GF-D8 (cell line): ENCODE measurements at regions not wholly inside any gene's neighbourhood (a gene's known extent, or its start where the extent isn't known, plus 50 kb on each side); places are given as distances from the start of the nearest gene placed in this dataset.
A peak's percentile ranks its signal among the peaks of the same experiment; 100 is the strongest.
"Not testable (repeated sequence)": the region's sequence is repeated elsewhere in the genome, so short reads cannot be mapped to it uniquely, and the experiment has no call there.

Experiments used
- DNase-seq: peaks from one replicate; lab custom pipeline; 2025; lab: John Stamatoyannopoulos, UW

DNA sequence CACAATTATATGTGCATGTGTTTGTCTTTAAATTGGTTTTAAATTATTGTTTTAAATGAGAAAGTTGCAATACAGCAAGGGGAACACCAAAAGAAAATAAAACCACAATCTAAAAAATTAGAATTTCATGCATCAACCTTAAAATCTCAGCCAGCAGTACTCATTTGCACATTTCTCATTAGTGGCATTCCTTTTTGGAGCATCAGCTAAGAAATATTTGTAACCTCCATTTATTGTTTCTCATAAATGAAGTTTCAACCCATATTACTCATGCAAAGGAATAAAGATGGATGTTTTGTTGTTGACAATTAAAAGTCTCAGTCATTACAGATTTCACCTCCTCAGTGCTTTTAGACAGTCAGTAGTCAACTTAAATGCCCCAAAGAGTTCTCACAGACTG, 160.1 kb downstream of the TBX15 start:
- DNase-seq: no peak

GRCh38 chr1:118827636-118828035, 160.5 kb downstream of the TBX15 start:
- DNase-seq: no peak

DNA sequence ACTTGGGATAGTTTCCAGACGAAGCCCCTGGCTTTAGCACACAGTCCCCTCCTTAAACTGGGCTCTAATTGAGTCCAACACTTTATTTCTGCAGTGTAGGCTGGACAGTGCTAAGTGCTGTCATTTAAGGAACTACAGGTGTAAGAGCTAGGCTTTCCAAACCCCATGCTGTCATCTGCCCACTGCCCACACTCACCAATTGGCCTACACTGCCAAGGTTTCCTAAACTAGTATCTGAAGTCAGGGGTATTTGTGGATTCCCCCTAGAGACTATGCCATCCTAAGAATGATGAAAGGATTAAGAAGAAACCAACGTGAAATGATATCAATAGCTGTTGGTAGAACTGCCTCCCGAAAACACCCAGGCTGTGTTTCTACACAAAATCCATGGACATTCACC, 160.9 kb downstream of the TBX15 start:
- DNase-seq: no peak

- DNase-seq: no peak
These were observed 161.5 kb downstream of the TBX15 start for GRCh38 chr1:118826669-118827068.

DNA sequence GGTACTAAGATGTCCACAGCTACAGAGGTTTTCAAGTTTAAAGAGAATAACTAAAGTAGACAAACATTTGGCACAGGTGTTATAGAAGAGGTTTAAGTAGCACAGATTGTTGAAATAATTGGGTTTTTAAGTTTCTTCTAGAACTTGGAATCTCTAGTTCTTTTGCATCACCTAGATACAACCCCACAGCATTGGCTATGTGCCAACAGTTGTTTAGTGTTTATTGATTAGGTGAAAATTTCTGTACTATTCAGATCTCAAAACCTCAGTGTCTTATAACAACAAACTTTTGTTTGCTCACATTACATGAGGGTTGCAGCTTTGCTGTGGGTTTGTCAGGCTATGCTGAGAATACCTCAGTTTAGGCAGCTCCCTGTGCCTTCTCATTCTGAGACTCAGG, 162.5 kb downstream of the TBX15 start:
- DNase-seq: no peak

DNA sequence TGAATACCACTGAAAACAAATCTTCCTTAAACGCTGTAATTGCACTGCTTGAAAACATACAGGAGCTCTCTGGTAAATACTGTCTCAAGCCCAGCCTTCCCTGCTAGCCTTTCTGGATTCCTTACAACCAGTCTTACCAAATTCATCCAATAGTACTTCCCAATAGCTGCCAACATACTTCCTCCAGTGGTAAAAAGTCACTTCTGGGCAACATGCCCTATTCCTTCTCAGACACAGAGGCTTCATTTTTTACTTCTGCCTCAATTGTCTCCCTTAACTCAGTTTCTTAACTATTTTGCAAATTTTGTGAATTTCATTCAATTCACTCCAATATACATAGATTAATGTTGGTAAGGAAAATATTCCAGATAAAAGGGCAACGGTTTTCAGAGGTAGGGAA, 166.3 kb downstream of the TBX15 start:
- no peak for DNase-seq

DNA sequence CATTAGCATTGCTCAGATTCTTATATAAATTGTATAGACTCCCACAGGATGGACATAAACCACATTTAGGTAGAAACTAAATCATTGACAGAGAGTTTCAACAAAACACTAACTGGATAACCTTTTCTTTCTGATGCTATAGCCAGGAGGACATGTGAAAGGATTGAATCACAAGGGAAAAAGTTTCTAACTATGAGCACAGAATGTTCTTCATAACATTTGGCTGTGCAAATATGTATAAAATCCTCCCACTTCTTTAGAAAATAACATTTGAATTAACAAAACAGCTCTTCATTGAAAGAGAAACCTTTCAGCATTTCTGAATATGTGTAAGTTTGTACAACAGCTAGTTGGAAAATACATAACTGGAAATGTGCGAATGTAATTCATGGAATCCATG, 167.3 kb downstream of the TBX15 start:
- no peak for DNase-seq

DNA sequence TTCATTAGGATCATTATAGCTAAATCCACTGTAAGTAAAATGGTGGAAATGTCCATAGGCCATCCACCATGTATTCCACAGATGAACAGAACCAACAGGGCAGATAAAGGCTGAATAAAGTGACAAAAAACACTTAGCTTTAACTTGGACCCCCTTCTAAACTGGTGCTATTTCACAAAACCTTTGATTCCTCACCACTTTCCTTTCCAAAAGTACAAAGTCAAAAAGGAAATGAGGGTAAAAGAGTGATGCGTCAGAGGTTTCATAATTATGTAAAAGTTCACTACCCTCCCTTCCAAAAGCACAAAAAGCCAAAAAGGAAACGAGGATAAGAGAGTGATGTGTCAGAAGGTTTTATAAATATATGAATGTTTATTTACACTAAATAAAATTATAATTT, 172.2 kb downstream of the TBX15 start:
- DNase-seq: no peak

- no peak for DNase-seq
These were observed 175.6 kb downstream of the TBX15 start for GRCh38 chr1:118812555-118812954.

DNA sequence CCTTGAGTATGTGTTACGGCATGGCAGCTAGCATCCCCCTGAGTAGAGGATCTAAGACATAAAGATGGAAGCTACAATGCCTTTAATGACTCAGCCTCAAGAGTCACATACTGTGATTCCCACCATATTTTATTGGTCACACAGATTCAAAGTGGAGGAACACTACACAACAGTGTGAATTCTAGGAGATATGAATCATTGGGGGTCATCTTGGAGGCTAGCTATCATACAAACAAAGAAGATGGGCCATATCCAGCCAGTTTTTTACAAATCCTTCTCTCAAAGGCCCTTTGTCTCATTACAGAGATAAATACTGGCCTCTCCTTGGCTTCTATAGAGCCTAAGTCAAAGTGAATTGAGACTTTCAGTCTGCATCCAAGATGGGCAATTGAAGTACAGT, 177.0 kb downstream of the TBX15 start:
- DNase-seq: no peak

DNA sequence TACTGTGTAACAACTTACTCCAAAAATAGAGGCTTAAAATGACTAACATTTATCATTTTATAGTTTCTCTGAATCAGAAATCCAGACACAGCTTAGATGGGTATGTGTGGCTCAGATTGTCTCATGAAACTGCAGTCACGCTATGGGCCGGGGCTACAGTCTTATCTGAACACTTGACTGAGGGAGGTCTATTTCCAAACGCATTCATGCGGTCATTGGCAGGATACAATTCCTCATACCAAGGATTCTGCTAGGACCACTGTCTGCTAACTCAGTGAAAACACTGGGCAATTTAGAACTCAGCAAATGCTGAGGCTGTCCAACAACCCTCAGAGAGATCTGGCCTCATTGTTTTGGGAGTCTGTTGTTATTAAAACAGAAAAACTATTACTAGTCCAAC, 178.6 kb downstream of the TBX15 start:
- DNase-seq: no peak

DNA sequence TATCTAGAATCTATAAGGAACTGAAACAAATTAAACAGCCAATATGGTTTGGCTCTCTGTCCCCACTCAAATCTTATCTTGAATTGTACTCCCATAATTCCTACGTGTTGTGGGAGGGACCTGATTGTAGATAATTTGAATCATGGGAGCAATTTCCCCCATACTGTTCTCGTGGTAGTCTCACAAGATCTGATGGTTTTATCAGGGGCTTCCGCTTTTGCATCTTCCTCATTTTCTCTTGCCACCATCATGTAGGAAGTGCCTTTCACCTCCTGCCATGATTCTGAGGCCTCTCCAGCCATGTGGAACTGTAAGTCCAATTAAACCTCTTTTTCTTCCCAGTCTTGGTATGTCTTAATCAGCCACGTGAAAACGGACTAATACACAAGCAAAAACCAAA, 185.0 kb downstream of the TBX15 start:
- not testable (repeated sequence) for DNase-seq

DNA sequence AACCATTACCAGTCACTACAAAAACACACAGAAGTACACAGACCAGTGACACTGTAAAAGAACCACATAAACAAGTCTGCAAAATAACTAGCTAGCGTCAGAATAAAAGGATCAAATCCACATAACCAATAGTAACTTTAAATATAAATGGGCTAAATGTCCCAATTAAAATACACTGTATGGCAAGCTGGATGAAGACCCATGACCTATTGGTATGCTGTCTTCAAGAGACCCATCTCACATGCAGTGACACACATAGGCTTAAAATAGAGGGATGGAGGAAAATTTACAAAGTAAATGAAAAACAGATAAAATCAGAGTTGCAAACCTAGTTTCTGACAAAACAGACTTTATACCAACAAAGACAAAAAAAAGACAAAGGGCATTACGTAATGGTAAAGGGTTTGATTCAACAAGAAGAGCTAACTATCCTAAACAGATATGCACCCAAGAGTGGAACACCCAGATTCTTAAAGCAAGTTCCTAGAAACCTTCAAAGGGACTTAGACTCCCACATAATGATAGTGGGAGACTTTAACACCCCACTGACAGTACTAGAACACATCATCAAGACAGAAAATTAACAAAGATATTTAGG, 196.9 kb downstream of the TBX15 start:
- DNase-seq: no peak

- DNase-seq: no peak
These were observed 199.7 kb downstream of the TBX15 start for GRCh38 chr1:118788463-118788862.

DNA sequence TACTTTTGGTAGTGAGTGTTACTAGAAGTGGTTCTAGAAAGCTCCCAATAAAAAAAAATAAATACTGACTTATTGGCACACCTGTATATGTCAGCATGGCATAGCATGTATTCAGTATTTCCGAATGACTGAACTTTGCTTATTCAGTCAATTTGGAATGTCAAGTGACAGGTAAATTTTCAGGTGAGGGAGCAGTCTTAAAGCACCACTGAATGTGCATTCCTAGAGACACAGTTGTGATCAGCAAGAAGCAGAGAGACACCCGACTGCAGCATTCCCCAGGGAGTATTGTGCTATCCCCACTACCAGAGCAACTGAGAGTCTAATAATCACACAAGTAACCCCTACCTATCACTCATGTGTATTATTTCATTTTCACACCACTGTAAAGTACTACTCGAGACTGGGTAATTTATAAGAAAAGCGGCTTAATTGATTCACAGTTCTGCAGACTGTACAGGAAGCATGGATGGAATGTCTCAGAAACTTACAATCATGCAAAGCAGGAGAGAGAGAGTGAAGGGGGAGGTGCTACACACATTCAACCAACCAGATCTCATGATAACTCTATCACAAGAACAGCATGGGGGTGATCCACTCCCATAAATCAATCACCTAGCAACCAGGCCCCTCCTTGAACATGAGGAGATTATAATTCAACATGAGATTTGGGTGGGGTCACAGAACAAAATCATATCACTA, 201.5 kb downstream of the TBX15 start:
- DNase-seq: no peak

- peak; percentile 14 for DNase-seq
These were observed 202.9 kb downstream of the TBX15 start for GRCh38 chr1:118785246-118785645.

GRCh38 chr1:118783095-118783758, 204.9 kb downstream of the TBX15 start:
- no peak for DNase-seq

DNA sequence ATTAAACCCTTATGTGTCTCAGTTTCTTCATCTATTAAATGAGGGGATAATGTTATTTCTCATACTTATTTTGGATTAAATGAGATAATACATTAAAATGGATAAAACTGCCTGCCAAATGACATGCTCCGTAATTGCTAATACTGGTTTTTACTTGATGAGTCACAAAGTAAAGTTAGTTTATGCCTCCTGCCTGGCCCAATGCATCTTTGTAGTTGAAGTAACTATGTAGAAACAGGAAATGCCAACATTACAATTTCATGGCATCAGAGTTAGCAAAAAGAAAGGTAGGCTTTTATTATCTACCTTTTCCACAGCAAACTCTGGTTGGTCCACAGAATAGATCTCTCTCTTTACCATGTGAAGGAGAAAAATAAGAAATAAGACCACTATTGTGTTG, 214.5 kb downstream of the TBX15 start:
- DNase-seq: no peak

- no peak for DNase-seq
These were observed 220.2 kb downstream of the TBX15 start for GRCh38 chr1:118767971-118768370.

GRCh38 chr1:118753976-118754375, 234.2 kb downstream of the TBX15 start:
- DNase-seq: no peak

- no peak for DNase-seq
These were observed 237.0 kb downstream of the TBX15 start for GRCh38 chr1:118751166-118751565.

- DNase-seq: no peak
These were observed 243.7 kb downstream of the TBX15 start for GRCh38 chr1:118744420-118744819.

DNA sequence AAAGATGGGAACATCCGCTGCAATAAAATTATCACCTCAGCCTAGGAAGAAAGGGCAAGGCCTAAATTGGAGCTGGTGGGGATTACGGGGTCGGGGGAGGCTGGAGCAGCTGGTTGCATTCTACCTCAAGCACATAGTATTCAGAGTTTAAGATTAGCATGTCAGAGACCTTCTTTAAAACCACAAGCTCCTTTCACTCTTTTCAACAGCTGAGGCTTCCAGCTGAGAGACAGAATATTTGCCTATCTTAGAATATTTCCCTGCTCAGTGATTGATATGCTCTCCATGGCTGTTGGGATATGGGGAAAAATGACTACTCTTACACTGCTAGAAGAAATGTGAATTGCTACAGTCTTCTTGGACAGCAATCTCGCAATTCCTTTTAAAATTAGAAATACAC, 248.6 kb downstream of the TBX15 start:
- no peak for DNase-seq

DNA sequence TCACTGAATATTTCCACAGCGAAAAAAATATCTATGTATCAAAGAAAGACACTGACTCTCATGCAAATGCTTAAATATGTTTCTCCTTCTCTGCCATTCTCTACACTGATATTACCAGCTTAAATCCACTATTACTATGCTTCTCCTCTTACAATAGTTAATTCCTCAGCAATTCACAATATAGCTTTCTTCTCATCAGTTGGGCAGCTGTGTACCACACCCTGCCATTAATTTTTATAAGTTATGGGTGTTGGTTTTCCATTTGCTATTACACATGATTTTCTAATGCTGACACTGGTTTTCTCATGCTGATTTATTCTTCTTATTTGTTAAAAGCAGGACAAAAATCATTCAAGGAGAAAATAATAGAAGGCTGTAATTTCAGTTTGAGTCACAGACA, 251.8 kb downstream of the TBX15 start:
- DNase-seq: no peak
